Caco-2 (cell line): ENCODE measurements at regions not wholly inside any gene's neighbourhood (a gene's known extent, or its start where the extent isn't known, plus 50 kb on each side); places are given as distances from the start of the nearest gene placed in this dataset.
A peak's percentile ranks its signal among the peaks of the same experiment; 100 is the strongest.

ENCODE experiments used
- BruUV-seq: library from RNA; stranded (reverse); fragments of 400-500 nt; replicated peaks from 2 replicates; lab custom pipeline; 2021; lab: Mats Ljungman, UMichigan
- CTCF ChIA-PET: fragments of 300-600 bp; sonication (Branson Sonifier 250); formaldehyde crosslinking; loops from one replicate; lab custom pipeline; 2022; ENCODE audit warnings: antibody characterized with exemption; lab: Charles Lee
- POLR2A ChIA-PET: fragments of 300-600 bp; sonication (Branson Sonifier 250); formaldehyde crosslinking; loops from one replicate; lab custom pipeline; 2022; ENCODE audit warnings: antibody characterized with exemption; lab: Charles Lee
- DNase-seq, 2 experiments: peaks; one replicate each; pipeline versions ENCODE4 v3.0.0 to v3.0.0-alpha.2; 2020 to 2022
- H3K27me3 ChIP-seq: replicated peaks from 2 replicates; pipeline ENCODE4 v1.6.0; 2011; ENCODE audit warnings: low read length; ENCODE audit not compliant: control insufficient read depth, insufficient read depth
- H3K36me3 ChIP-seq: 2 replicates; pipeline ENCODE4 v1.5.1; 2011; ENCODE audit warnings: low read length; ENCODE audit not compliant: control insufficient read depth, insufficient read depth
- H3K4me1 ChIP-seq: fragments of 250-450 bp; sonication (Bioruptor Pico); 2 replicates; pipeline ENCODE4 v1.5.1; 2020; ENCODE audit warnings: mild to moderate bottlenecking
- H3K4me3 ChIP-seq: 2 replicates; pipeline ENCODE4 v1.5.1; 2011; ENCODE audit warnings: low read depth, mild to moderate bottlenecking, control low read depth, low read length
- H3K9me3 ChIP-seq: fragments of 250-450 bp; sonication (Bioruptor Pico); 2 replicates; pipeline ENCODE4 v1.5.1; 2020; ENCODE audit warnings: mild to moderate bottlenecking, moderate library complexity
- H3K27ac Mint-ChIP-seq: one replicate; pipeline ENCODE4 v1.8.0; 2022; ENCODE audit warnings: mixed read lengths; ENCODE audit not compliant: unreplicated experiment
- H3K27me3 Mint-ChIP-seq: one replicate; pipeline ENCODE4 v1.8.0; 2022; ENCODE audit warnings: mixed read lengths; ENCODE audit not compliant: insufficient read depth, unreplicated experiment
- H3K36me3 Mint-ChIP-seq: one replicate; pipeline ENCODE4 v1.8.0; 2022; ENCODE audit warnings: mild to moderate bottlenecking, mixed read lengths; ENCODE audit not compliant: insufficient read depth, unreplicated experiment
- H3K4me1 Mint-ChIP-seq: one replicate; pipeline ENCODE4 v1.8.0; 2022; ENCODE audit warnings: low read depth, mixed read lengths; ENCODE audit not compliant: unreplicated experiment
- H3K4me3 Mint-ChIP-seq: one replicate; pipeline ENCODE4 v1.8.0; 2022; ENCODE audit warnings: mild to moderate bottlenecking, moderate library complexity, mixed read lengths; ENCODE audit not compliant: unreplicated experiment
- H3K9me3 Mint-ChIP-seq: one replicate; pipeline ENCODE4 v1.8.0; 2022; ENCODE audit warnings: mixed read lengths; ENCODE audit not compliant: unreplicated experiment
- CTCF ChIP-seq, 2 experiments: fragments of 200-600 bp in 1 of 2; IDR thresholded peaks; 1 replicate in 1 of 2; 2 replicates in 1 of 2; pipeline versions ENCODE4 v1.5.1 to v1.8.0; 2011 to 2022; ENCODE audit warnings: antibody characterized with exemption in 1 of 2, control low read depth in 1 of 2, inconsistent platforms in 1 of 2, low read depth in 1 of 2, low read length in 1 of 2, mild to moderate bottlenecking in 1 of 2, moderate library complexity in 1 of 2; ENCODE audit not compliant: insufficient read depth in 1 of 2, severe bottlenecking in 1 of 2, unreplicated experiment in 1 of 2
- intact Hi-C: fragments of 100-400 bp; cut with micrococcal nuclease; formaldehyde crosslinking; loops from one replicate; pipeline ENCODE4 v1.10.0; 2022; ENCODE audit not compliant: unreplicated experiment

DNA sequence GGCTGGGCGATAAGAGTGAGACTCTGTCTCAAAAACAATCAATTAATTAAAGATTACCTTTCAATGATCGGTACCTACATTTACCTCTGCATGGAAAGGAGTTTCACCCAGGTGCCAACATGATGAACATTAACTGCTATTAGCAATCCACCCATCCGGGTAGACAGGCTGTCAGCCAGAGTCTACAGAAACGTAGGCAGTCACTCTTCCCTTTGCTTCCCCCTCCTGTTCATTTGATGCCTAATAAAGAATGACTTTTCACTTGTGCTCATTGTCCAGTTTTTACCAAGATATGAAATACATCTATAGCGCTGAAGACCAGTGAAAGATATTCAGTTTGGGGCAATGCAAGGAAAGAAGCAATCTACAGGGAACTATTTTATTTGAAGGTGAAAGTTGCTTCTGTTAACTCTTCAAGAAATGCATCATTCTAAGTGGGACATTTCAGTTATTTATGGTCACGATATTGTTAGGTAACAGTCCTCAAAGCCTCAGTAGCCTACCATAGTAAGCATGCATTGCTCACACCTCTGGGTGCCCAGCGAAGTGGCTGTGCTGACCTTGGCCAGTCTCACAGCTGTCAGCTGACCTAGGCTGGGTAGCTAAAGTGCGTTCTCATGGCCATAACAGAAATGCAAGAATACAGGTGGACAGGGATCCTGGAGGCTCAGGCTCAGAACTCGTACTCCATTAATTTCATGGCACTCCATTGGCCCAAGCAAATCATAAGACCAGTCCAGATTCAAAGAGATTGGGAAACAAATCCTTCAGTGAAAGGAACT lies 87.2 kb upstream of the DMRT1 start:
- Histone ChIP-seq H3K4me1 (peaks cover 13% of the 10 kb centered on the region; the same call in 1 of the 2 replicates), H3K9me3 (no peaks in the 10 kb centered on the region), H3K4me3 (no peak overlapping the region), H3K36me3 (no peaks in the 10 kb centered on the region), H3K27me3 (no peaks in the 10 kb centered on the region)
- BruUV-seq: no TSS peak
- H3K9me3 Mint-ChIP-seq: no peaks in the 10 kb centered on the region
- TF ChIP-seq CTCF (IDR thresholded peaks at IDR 0.05; ENCODE audit: insufficient read depth in 1 of 2, low read depth in 1 of 2, low read length in 1 of 2, severe bottlenecking in 1 of 2, unreplicated experiment in 1 of 2): no peak
- intact Hi-C loops: no loop called here
- ChIA-PET POLR2A (no interaction called here), CTCF (no interaction called here)
- no peaks in the 10 kb centered on the region for H3K27me3 Mint-ChIP-seq
- H3K4me3 Mint-ChIP-seq: no peak overlapping the region
- H3K36me3 Mint-ChIP-seq: peaks cover 8% of the 10 kb centered on the region
- H3K27ac Mint-ChIP-seq: no peak overlapping the region
- no peaks in the 10 kb centered on the region for H3K4me1 Mint-ChIP-seq
- DNase-seq: no peak

DNA sequence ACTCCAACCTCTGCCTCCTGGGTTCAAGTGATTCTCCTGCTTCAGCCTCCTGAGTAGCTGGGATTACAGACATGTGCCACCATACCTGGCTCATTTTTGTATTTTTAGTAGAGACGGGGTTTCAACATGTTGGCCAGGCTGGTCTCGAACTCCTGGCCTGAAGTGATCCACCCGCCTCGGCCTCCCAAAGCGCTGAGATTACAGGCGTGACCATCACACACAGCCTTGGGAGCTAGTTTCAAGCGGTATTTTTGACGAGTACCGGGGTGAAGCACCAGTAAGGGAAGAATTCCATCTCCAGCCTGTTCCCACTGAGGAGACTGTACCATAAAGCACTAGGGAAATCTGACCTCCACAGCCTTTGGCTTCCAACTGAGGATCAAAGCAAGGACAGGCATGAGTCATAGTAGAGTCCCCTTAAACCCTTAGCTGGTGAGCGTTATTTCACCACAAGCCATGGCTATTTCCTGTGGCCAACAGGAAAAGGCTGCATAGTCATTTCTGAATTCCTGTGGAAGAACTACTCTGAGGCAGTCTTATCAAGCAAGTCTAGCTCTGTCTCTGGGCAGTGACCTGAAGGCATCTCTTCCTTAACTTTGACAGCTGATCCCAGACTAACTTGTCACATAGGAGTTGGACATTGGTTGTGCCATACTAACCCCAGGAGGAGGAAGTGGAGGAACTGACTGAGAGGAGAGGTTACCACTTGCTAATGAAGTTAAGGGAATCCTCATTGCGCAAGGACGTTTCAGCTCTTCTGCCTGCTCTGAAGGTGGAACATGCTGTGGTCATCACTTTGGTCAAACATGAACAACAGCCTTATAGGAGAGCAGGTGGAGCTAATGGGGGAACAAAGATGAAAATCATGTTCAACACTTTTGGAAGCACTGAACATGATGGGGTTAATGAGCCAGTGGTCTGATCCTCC lies 85.8 kb upstream of the DMRT1 start:
- Mint-ChIP-seq H3K9me3 (no peaks in the 10 kb centered on the region), H3K27me3 (no peaks in the 10 kb centered on the region), H3K27ac (no peak overlapping the region), H3K36me3 (peaks cover 8% of the 10 kb centered on the region), H3K4me1 (no peaks in the 10 kb centered on the region), H3K4me3 (no peak overlapping the region)
- H3K4me1 ChIP-seq: peaks cover 9% of the 10 kb centered on the region; the same call in 1 of the 2 replicates
- CTCF ChIA-PET: no interaction called here
- POLR2A ChIA-PET: no interaction called here
- H3K36me3 ChIP-seq: no peaks in the 10 kb centered on the region
- H3K4me3 ChIP-seq: no peak overlapping the region
- BruUV-seq: no TSS peak
- no peak for TF ChIP-seq CTCF (IDR thresholded peaks at IDR 0.05; ENCODE audit: insufficient read depth in 1 of 2, low read depth in 1 of 2, low read length in 1 of 2, severe bottlenecking in 1 of 2, unreplicated experiment in 1 of 2)
- DNase-seq: no peak
- no peaks in the 10 kb centered on the region for H3K9me3 ChIP-seq
- H3K27me3 ChIP-seq: no peaks in the 10 kb centered on the region
- intact Hi-C loops: loop anchor here (2.0 to 5.0 kb wide), 2 partner anchors 33 to 143 kb away; no protein-coding TSS in a partner anchor

DNA sequence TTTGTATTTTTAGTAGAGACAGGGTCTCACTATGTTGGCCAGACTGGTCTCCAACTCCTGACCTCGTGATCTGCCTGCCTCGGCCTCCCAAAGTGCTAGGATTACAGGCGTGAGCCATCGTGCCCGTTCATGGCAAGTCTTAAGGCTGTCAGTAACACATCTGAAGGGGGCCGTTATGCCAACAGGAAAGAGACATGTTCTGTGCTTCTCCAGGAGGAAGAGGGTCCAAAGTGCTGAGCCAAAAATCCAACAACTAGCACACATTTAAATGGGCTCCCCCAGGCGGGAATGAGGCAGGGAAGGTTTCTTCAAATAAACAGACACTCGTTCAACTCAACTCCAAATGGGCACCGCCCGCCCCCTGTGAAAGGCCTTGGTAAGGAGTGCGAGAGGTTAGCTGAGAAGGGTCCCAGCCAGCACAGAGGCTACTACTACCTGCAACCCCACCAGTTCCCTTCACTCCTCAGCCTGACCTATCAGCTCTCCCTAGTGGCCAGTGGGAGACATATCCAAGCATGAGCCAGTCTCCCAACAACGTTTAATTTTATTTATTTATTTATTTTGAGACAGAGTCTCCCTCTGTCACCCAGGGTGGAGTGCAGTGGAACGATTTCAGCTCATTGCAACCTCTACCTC lies 84.1 kb upstream of the DMRT1 start:
- no peak overlapping the region for H3K4me3 Mint-ChIP-seq
- H3K9me3 ChIP-seq: no peaks in the 10 kb centered on the region
- CTCF ChIA-PET: no interaction called here
- H3K27me3 ChIP-seq: no peaks in the 10 kb centered on the region
- no peak overlapping the region for H3K4me3 ChIP-seq
- peaks cover 8% of the 10 kb centered on the region for H3K36me3 Mint-ChIP-seq
- no peaks in the 10 kb centered on the region for H3K27me3 Mint-ChIP-seq
- H3K9me3 Mint-ChIP-seq: no peaks in the 10 kb centered on the region
- POLR2A ChIA-PET: interaction anchor here (0.6 kb wide), 1 partner anchor 49 kb away, joined by 3 read pairs; no protein-coding TSS in a partner anchor
- BruUV-seq: no TSS peak
- H3K4me1 ChIP-seq: peaks cover 5% of the 10 kb centered on the region; the same call in 1 of the 2 replicates
- peaks cover 9% of the 10 kb centered on the region for H3K4me1 Mint-ChIP-seq
- no peak overlapping the region for H3K27ac Mint-ChIP-seq
- intact Hi-C loops: loop anchor here (2.0 to 5.0 kb wide), 2 partner anchors 35 to 145 kb away; no protein-coding TSS in a partner anchor
- H3K36me3 ChIP-seq: no peaks in the 10 kb centered on the region
- DNase-seq: peak; percentile 54
- TF ChIP-seq CTCF (IDR thresholded peaks at IDR 0.05; ENCODE audit: insufficient read depth in 1 of 2, low read depth in 1 of 2, low read length in 1 of 2, severe bottlenecking in 1 of 2, unreplicated experiment in 1 of 2): peak; percentile 36 to 37
